HepG2 (cell line): ENCODE measurements at regions not wholly inside any gene's neighbourhood (a gene's known extent, or its start where the extent isn't known, plus 50 kb on each side); places are given as distances from the start of the nearest gene placed in this dataset.
A peak's percentile ranks its signal among the peaks of the same experiment; 100 is the strongest.

Source experiments
- ARNT2 ChIP-seq: sonication (generic); formaldehyde crosslinking; IDR thresholded peaks from 2 replicates; pipeline ENCODE4 v1.8.0; 2022; ENCODE audit warnings: mild to moderate bottlenecking, low read depth, missing genetic modification reagents, moderate library complexity
- ATF2 ChIP-seq: sonication (generic); formaldehyde crosslinking; IDR thresholded peaks from 2 replicates; pipeline ENCODE4 v1.4.0; 2020; ENCODE audit warnings: missing genetic modification reagents
- CBX5 ChIP-seq: sonication (generic); formaldehyde crosslinking; IDR thresholded peaks from 2 replicates; pipeline ENCODE4 v1.4.0; 2020; ENCODE audit warnings: missing genetic modification reagents, borderline replicate concordance
- NAIF1 ChIP-seq: sonication (generic); formaldehyde crosslinking; IDR thresholded peaks from 2 replicates; pipeline ENCODE4 v1.5.0; 2020; ENCODE audit warnings: mild to moderate bottlenecking, missing genetic modification reagents, borderline replicate concordance
- RBM39 ChIP-seq: fragments of 200-400 bp; formaldehyde crosslinking; IDR thresholded peaks from one replicate; pipeline ENCODE4 v1.6.1; 2018; ENCODE audit warnings: antibody characterized with exemption, mild to moderate bottlenecking, low read depth, low read length; ENCODE audit not compliant: poor library complexity, severe bottlenecking
- SP1 ChIP-seq, 2 experiments: fragments of 450-650 bp in 1 of 2; sonication (generic) in 1 of 2; formaldehyde crosslinking in 1 of 2; IDR thresholded peaks; 2 replicates each; pipeline versions ENCODE4 v1.4.0 to v1.6.1; 2016 to 2020; ENCODE audit warnings: missing genetic modification reagents in 1 of 2
- TEAD3 ChIP-seq: optimal IDR thresholded peaks from 2 replicates; pipeline ENCODE3; 2016; ENCODE audit warnings: borderline replicate concordance
- ZBTB2 ChIP-seq: sonication (generic); formaldehyde crosslinking; IDR thresholded peaks from 2 replicates; pipeline ENCODE4 v1.8.0; 2022; ENCODE audit warnings: low read depth, missing genetic modification reagents
- ZBTB21 ChIP-seq: sonication (generic); formaldehyde crosslinking; IDR thresholded peaks from 2 replicates; pipeline ENCODE4 v1.4.0; 2020; ENCODE audit warnings: missing genetic modification reagents
- ZNF18 ChIP-seq: sonication (generic); formaldehyde crosslinking; IDR thresholded peaks from 2 replicates; pipeline ENCODE4 v1.8.0; 2022; ENCODE audit warnings: mild to moderate bottlenecking, missing genetic modification reagents; ENCODE audit not compliant: insufficient replicate concordance
- ZNF407 ChIP-seq: sonication (generic); formaldehyde crosslinking; IDR thresholded peaks from one replicate; pipeline ENCODE4 v1.5.1; 2020; ENCODE audit warnings: mild to moderate bottlenecking, missing genetic modification reagents; ENCODE audit errors: not compliant biosample characterization
- ZNF563 ChIP-seq: sonication (generic); formaldehyde crosslinking; IDR thresholded peaks from 2 replicates; pipeline ENCODE4 v1.8.0; 2022; ENCODE audit warnings: mild to moderate bottlenecking, moderate library complexity, missing genetic modification reagents
- ZNF616 ChIP-seq: sonication (generic); formaldehyde crosslinking; IDR thresholded peaks from 2 replicates; pipeline ENCODE4 v1.5.0; 2020; ENCODE audit warnings: low read depth, mild to moderate bottlenecking, missing genetic modification reagents
- ZNF672 ChIP-seq: sonication (generic); formaldehyde crosslinking; IDR thresholded peaks from 2 replicates; pipeline ENCODE4 v1.8.1; 2022; ENCODE audit warnings: missing genetic modification reagents
- ZNF7 ChIP-seq: IDR thresholded peaks from 2 replicates; pipeline ENCODE4 v1.6.1; 2016; ENCODE audit warnings: missing biosample characterization, missing genetic modification reagents

GRCh38 chr1:67555461-67556296 lies 125.5 kb upstream of the SERBP1 start (continued):
- TF ChIP-seq ZNF672 (CRISPR knock-in tag) (no peak), ZNF18 (CRISPR knock-in tag) (no peak), ZBTB2 (CRISPR knock-in tag) (no peak), SP1 (IDR thresholded peaks at IDR 0.05) (no peak), SP1 (CRISPR knock-in tag; IDR thresholded peaks at IDR 0.05) (no peak), ATF2 (CRISPR knock-in tag) (no peak), ZNF407 (CRISPR knock-in tag) (no peak), ARNT2 (CRISPR knock-in tag) (no peak), TEAD3 (peak; percentile 26), NAIF1 (CRISPR knock-in tag) (no peak), RBM39 (no peak), ZNF7 (CRISPR knock-in tag) (no peak), ZNF616 (CRISPR knock-in tag) (no peak), ZBTB21 (CRISPR knock-in tag) (no peak), ZNF563 (CRISPR knock-in tag) (no peak), CBX5 (no peak)
